Keratinocyte (primary cell): ENCODE measurements at regions not wholly inside any gene's neighbourhood (a gene's known extent, or its start where the extent isn't known, plus 50 kb on each side); places are given as distances from the start of the nearest gene placed in this dataset.

ENCODE experiments used
- CTCF ChIP-seq, 3 experiments: IDR thresholded peaks in 1 of 3; conservative IDR thresholded peaks in 1 of 3; optimal IDR thresholded peaks in 1 of 3; 2 replicates in 2 of 3; 3 replicates in 1 of 3; pipeline versions ENCODE3 to v1.5.1; 2011; ENCODE audit warnings: low read length in 3 of 3, mild to moderate bottlenecking in 3 of 3, moderate library complexity in 2 of 3, control low read depth in 1 of 3, inconsistent platforms in 1 of 3; ENCODE audit not compliant: insufficient read depth in 2 of 3; ENCODE audit errors: extremely low read depth in 1 of 3
- EZH2 ChIP-seq: IDR thresholded peaks from one replicate; pipeline ENCODE4 v1.6.1; 2012; ENCODE audit warnings: inconsistent platforms, mild to moderate bottlenecking, low read length, moderate library complexity

DNA sequence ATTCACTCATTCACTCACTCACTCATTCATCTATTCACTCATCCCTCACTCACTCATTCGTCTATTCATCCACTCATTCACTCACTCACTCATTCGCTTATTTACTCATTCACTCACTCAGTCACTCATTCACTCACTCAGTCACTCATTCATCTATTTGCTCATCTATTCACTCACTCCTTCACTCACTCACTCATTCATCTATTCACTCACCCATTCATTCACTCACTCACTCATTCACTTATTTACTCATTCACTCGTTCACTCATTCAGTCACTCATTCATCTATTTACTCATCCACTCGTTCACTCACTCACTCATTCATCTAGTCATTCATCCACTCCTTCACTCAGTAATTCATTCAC lies 128.2 kb downstream of the TTLL2 start:
- TF ChIP-seq EZH2 = no peak
- no peak for TF ChIP-seq CTCF (optimal IDR thresholded peaks at IDR 0.05 in 1 of 3, IDR thresholded peaks at IDR 0.05 in 1 of 3, conservative IDR thresholded peaks at IDR 0.05 in 1 of 3; ENCODE audit: extremely low read depth in 1 of 3, insufficient read depth in 2 of 3, low read length in 3 of 3)
